Breast epithelium (tissue), 4 donors: ENCODE measurements at regions not wholly inside any gene's neighbourhood (a gene's known extent, or its start where the extent isn't known, plus 50 kb on each side); places are given as distances from the start of the nearest gene placed in this dataset.

Experiments used
- DNase-seq, 2 donors: peaks; one replicate each; pipeline ENCODE4 v3.0.0-alpha.2; 2019; ENCODE audit warnings: low spot score in 2 of 2
- H3K27ac ChIP-seq, 2 donors: fragments of 200-600 bp; sonication (generic) in 1 of 2; one replicate each; pipeline ENCODE4 v1.5.1; 2016 to 2019; ENCODE audit warnings: mild to moderate bottlenecking in 1 of 2
- H3K27me3 ChIP-seq, 2 donors: fragments of 200-600 bp; sonication (generic) in 1 of 2; one replicate each; pipeline versions ENCODE4 v1.5.1 to v1.6.0; 2017 to 2019; ENCODE audit warnings: control low read depth in 1 of 2, mild to moderate bottlenecking in 1 of 2
- H3K36me3 ChIP-seq: fragments of 200-600 bp; one replicate; pipeline ENCODE4 v1.5.1; 2019
- H3K4me1 ChIP-seq, 2 donors: fragments of 200-600 bp; sonication (generic); one replicate each; pipeline ENCODE4 v1.5.1; 2016 to 2019; ENCODE audit warnings: control low read depth in 1 of 2
- H3K4me3 ChIP-seq, 3 donors: fragments of 200-600 bp; sonication (generic); 1 replicate in 2 of 3; 2 replicates in 1 of 3; pipeline ENCODE4 v1.5.1; 2016 to 2019; ENCODE audit warnings: mild to moderate bottlenecking in 3 of 3, moderate library complexity in 2 of 3
- H3K9me3 ChIP-seq, 2 donors: fragments of 200-600 bp; sonication (generic) in 1 of 2; one replicate each; pipeline ENCODE4 v1.5.1; 2016 to 2019; ENCODE audit warnings: control low read depth in 1 of 2
- CTCF ChIP-seq, 3 donors: fragments of 450-650 bp; IDR thresholded peaks; one replicate each; pipeline ENCODE4 v1.5.1; 2016 to 2017; ENCODE audit warnings: antibody characterized with exemption in 3 of 3, mild to moderate bottlenecking in 3 of 3, moderate library complexity in 3 of 3
- POLR2A ChIP-seq: fragments of 450-650 bp; IDR thresholded peaks from one replicate; pipeline ENCODE4 v1.6.1; 2016; ENCODE audit warnings: antibody characterized with exemption, mild to moderate bottlenecking, moderate library complexity
- POLR2AphosphoS5 ChIP-seq, 3 donors: sonication (generic); formaldehyde crosslinking; IDR thresholded peaks; one replicate each; pipeline ENCODE4 v1.6.1; 2017; ENCODE audit warnings: antibody characterized with exemption in 3 of 3
- intact Hi-C: fragments of 100-400 bp; cut with DNase I; formaldehyde crosslinking; loops from one replicate; pipeline ENCODE4 v1.15.1; 2023; ENCODE audit warnings: low total_unique reads

GRCh38 chr1:61538228-61538627 lies 186.7 kb downstream of the TM2D1 start:
- H3K36me3 ChIP-seq = no peaks in the 10 kb centered on the region
- H3K27me3 ChIP-seq = no peaks in the 10 kb centered on the region
- no peak overlapping the region for H3K4me3 ChIP-seq
- intact Hi-C loops = no loop called here
- H3K27ac ChIP-seq = no peak overlapping the region
- peaks cover 0 to 4% of the 10 kb centered on the region in 2 donors for H3K9me3 ChIP-seq
- DNase-seq = no peak
- H3K4me1 ChIP-seq = no peaks in the 10 kb centered on the region
- TF ChIP-seq POLR2A (no peak), POLR2AphosphoS5 (IDR thresholded peaks at IDR 0.05) (no peak), CTCF (IDR thresholded peaks at IDR 0.05) (no peak)

- intact Hi-C loops = no loop called here
- Histone ChIP-seq H3K4me1 (no peaks in the 10 kb centered on the region), H3K27ac (no peak overlapping the region), H3K9me3 (no peaks in the 10 kb centered on the region), H3K36me3 (no peaks in the 10 kb centered on the region), H3K4me3 (no peak overlapping the region), H3K27me3 (no peaks in the 10 kb centered on the region)
- DNase-seq = no peak
- no peak for TF ChIP-seq POLR2AphosphoS5 (IDR thresholded peaks at IDR 0.05)
- TF ChIP-seq CTCF (IDR thresholded peaks at IDR 0.05) = no peak
- TF ChIP-seq POLR2A = no peak
Measured at GRCh38 chr1:61536174-61537108, 188.5 kb downstream of the TM2D1 start.

GRCh38 chr1:61534847-61535246 lies 190.1 kb downstream of the TM2D1 start:
- Histone ChIP-seq H3K27ac (no peak overlapping the region), H3K4me1 (no peaks in the 10 kb centered on the region), H3K4me3 (no peak overlapping the region), H3K9me3 (no peaks in the 10 kb centered on the region), H3K27me3 (no peaks in the 10 kb centered on the region), H3K36me3 (no peaks in the 10 kb centered on the region)
- intact Hi-C loops = no loop called here
- no peak for DNase-seq
- TF ChIP-seq POLR2A (no peak), POLR2AphosphoS5 (IDR thresholded peaks at IDR 0.05) (no peak), CTCF (IDR thresholded peaks at IDR 0.05) (no peak)

GRCh38 chr1:61533546-61533945 lies 191.4 kb downstream of the TM2D1 start:
- Histone ChIP-seq H3K4me1 (no peaks in the 10 kb centered on the region), H3K27me3 (no peaks in the 10 kb centered on the region), H3K36me3 (no peaks in the 10 kb centered on the region), H3K9me3 (no peaks in the 10 kb centered on the region), H3K4me3 (no peak overlapping the region), H3K27ac (no peak overlapping the region)
- DNase-seq = no peak
- intact Hi-C loops = no loop called here
- no peak for TF ChIP-seq POLR2A
- no peak for TF ChIP-seq POLR2AphosphoS5 (IDR thresholded peaks at IDR 0.05)
- no peak for TF ChIP-seq CTCF (IDR thresholded peaks at IDR 0.05)

GRCh38 chr1:61531716-61532115 lies 193.2 kb downstream of the TM2D1 start:
- Histone ChIP-seq H3K4me1 (no peaks in the 10 kb centered on the region), H3K9me3 (no peaks in the 10 kb centered on the region), H3K27me3 (no peaks in the 10 kb centered on the region), H3K4me3 (no peak overlapping the region), H3K27ac (no peak overlapping the region), H3K36me3 (no peaks in the 10 kb centered on the region)
- intact Hi-C loops = no loop called here
- no peak for DNase-seq
- no peak for TF ChIP-seq POLR2AphosphoS5 (IDR thresholded peaks at IDR 0.05)
- no peak for TF ChIP-seq CTCF (IDR thresholded peaks at IDR 0.05)
- TF ChIP-seq POLR2A = no peak
